Activated CD4-positive, alpha-beta T cell treated with anti-CD3 and anti-CD28 coated beads, Interleukin-2, amount 50 U/mL, for 24 hours (primary cell): ENCODE measurements at regions not wholly inside any gene's neighbourhood (a gene's known extent, or its start where the extent isn't known, plus 50 kb on each side); places are given as distances from the start of the nearest gene placed in this dataset.

Experiments used
- DNase-seq, 2 donors: peaks; one replicate each; pipeline ENCODE4 v3.0.0-alpha.2; 2020; ENCODE audit warnings: low read depth in 1 of 2, low spot score in 1 of 2

- DNase-seq = no peak
These were observed 307.0 kb upstream of the NR5A2 start for GRCh38 chr1:199720496-199720895.

- no peak for DNase-seq
These were observed 306.5 kb upstream of the NR5A2 start for GRCh38 chr1:199721001-199721400.

GRCh38 chr1:199723250-199723956 is 304.1 kb upstream of the NR5A2 start:
- no peak for DNase-seq

GRCh38 chr1:199724049-199724448 is 303.5 kb upstream of the NR5A2 start:
- DNase-seq = no peak

- DNase-seq = no peak
These were observed 302.4 kb upstream of the NR5A2 start for GRCh38 chr1:199725002-199725565.

GRCh38 chr1:199727682-199728081 is 299.8 kb upstream of the NR5A2 start:
- no peak for DNase-seq

- DNase-seq = no peak
These were observed 299.2 kb upstream of the NR5A2 start for GRCh38 chr1:199728345-199728744.

GRCh38 chr1:199733125-199733524 is 294.4 kb upstream of the NR5A2 start:
- no peak for DNase-seq

- DNase-seq = no peak
These were observed 293.3 kb upstream of the NR5A2 start for GRCh38 chr1:199734186-199734585.

- DNase-seq = no peak
These were observed 291.9 kb upstream of the NR5A2 start for GRCh38 chr1:199735660-199736059.

GRCh38 chr1:199736646-199737045 is 290.9 kb upstream of the NR5A2 start:
- no peak for DNase-seq

- no peak for DNase-seq
These were observed 285.9 kb upstream of the NR5A2 start for GRCh38 chr1:199741586-199741985.

- DNase-seq = no peak
These were observed 285.0 kb upstream of the NR5A2 start for GRCh38 chr1:199742547-199742946.

- no peak for DNase-seq
These were observed 284.3 kb upstream of the NR5A2 start for GRCh38 chr1:199743227-199743626.

- DNase-seq = no peak
These were observed 280.7 kb upstream of the NR5A2 start for GRCh38 chr1:199746666-199747384.

- no peak for DNase-seq
These were observed 279.5 kb upstream of the NR5A2 start for GRCh38 chr1:199747984-199748383.

GRCh38 chr1:199751506-199751905 is 276.0 kb upstream of the NR5A2 start:
- DNase-seq = no peak

GRCh38 chr1:199751962-199752687 is 275.4 kb upstream of the NR5A2 start:
- DNase-seq = no peak

- no peak for DNase-seq
These were observed 274.9 kb upstream of the NR5A2 start for GRCh38 chr1:199752688-199753027.

- DNase-seq = no peak
These were observed 274.0 kb upstream of the NR5A2 start for GRCh38 chr1:199753513-199753912.

GRCh38 chr1:199756066-199756465 is 271.4 kb upstream of the NR5A2 start:
- DNase-seq = no peak
